Vagina (tissue), 2 donors: ENCODE measurements at regions not wholly inside any gene's neighbourhood (a gene's known extent, or its start where the extent isn't known, plus 50 kb on each side); places are given as distances from the start of the nearest gene placed in this dataset.

Source experiments
- POLR2A ChIP-seq, 2 donors: fragments of 450-650 bp; IDR thresholded peaks; one replicate each; pipeline ENCODE4 v1.6.1; 2017; ENCODE audit warnings: antibody characterized with exemption in 2 of 2, mild to moderate bottlenecking in 2 of 2, moderate library complexity in 2 of 2
- TF ChIP-seq, protein P1 (sequence below), 3 experiments: fragments of 450-650 bp in 2 of 3; fragments of 200-600 bp in 1 of 3; sonication (generic) in 1 of 3; IDR thresholded peaks; one replicate each; pipeline ENCODE4 v1.5.1; 2017 to 2019; ENCODE audit warnings: antibody characterized with exemption in 3 of 3, mild to moderate bottlenecking in 2 of 3, moderate library complexity in 2 of 3

DNA sequence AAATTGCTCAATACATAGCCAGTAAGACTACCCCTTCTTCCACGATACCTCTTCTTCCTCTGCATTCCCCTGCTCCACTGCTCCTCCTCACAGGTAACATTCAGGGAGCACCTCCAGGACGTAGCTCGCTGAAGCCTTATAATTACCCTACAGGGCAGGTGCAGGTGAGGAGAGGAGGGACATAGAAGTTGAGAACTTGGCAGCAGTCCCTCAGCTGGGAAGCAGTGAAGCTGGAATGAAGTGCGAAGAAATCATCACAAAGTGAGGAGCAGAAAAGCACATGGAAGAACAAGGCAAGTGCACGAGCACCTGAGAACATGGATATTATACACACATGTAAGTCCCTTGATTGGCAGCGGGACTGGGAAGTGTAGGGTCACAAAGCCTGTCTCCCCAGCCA, 118.2 kb downstream of the HSD17B3 start:
- TF ChIP-seq, protein P1, sequence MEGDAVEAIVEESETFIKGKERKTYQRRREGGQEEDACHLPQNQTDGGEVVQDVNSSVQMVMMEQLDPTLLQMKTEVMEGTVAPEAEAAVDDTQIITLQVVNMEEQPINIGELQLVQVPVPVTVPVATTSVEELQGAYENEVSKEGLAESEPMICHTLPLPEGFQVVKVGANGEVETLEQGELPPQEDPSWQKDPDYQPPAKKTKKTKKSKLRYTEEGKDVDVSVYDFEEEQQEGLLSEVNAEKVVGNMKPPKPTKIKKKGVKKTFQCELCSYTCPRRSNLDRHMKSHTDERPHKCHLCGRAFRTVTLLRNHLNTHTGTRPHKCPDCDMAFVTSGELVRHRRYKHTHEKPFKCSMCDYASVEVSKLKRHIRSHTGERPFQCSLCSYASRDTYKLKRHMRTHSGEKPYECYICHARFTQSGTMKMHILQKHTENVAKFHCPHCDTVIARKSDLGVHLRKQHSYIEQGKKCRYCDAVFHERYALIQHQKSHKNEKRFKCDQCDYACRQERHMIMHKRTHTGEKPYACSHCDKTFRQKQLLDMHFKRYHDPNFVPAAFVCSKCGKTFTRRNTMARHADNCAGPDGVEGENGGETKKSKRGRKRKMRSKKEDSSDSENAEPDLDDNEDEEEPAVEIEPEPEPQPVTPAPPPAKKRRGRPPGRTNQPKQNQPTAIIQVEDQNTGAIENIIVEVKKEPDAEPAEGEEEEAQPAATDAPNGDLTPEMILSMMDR (IDR thresholded peaks at IDR 0.05), result no peak
- TF ChIP-seq POLR2A (IDR thresholded peaks at IDR 0.05), result no peak
